K562 (cell line): ENCODE measurements at regions not wholly inside any gene's neighbourhood (a gene's known extent, or its start where the extent isn't known, plus 50 kb on each side); places are given as distances from the start of the nearest gene placed in this dataset.

Source experiments
- ATAC-seq: fragments of 200-7000 bp; cut with Tn5 transposase; 3 replicates; pipeline ENCODE4 v1.9.1; 2020; ENCODE audit warnings: moderate library complexity
- BruUV-seq: library from RNA; stranded (reverse); fragments of 400-500 nt; replicated peaks from 2 replicates; lab custom pipeline; 2021; lab: Mats Ljungman, UMichigan
- CTCF ChIA-PET: fragments of 300-600 bp; formaldehyde crosslinking; extraction: SDS; loops from one replicate; lab custom pipeline; 2021; ENCODE audit warnings: low intra/inter-chr PET ratio; lab: Yijun Ruan, JAX
- POLR2A ChIA-PET: fragments of 300-600, 350-650 bp; sonication (Branson Sonifier 250); formaldehyde crosslinking; extraction: SDS; loops from one replicate; lab custom pipeline; 2021; ENCODE audit warnings: antibody characterized with exemption, inconsistent platforms; lab: Yijun Ruan, JAX
- DNase-seq, 4 experiments: peaks; one replicate each; pipeline versions ENCODE4 v3.0.0 to v3.0.0-alpha.2; 2011 to 2018; ENCODE audit warnings: low spot score in 3 of 4, mixed read lengths in 3 of 4; ENCODE audit errors: extremely low read depth in 1 of 4
- FAIRE-seq: peaks from 2 replicates; lab custom pipeline; 2011; peaks lifted over from hg19 to GRCh38; lab: Jason Lieb, UNC
- H2AFZ ChIP-seq: 2 replicates; pipeline ENCODE4 v1.6.0; 2011; ENCODE audit warnings: low read depth, low read length, control low read depth, inconsistent platforms
- H3K27ac ChIP-seq: fragments of 200-600 bp; 3 replicates; pipeline ENCODE4 v1.8.0; 2011; ENCODE audit warnings: low read depth, mild to moderate bottlenecking, control low read depth, inconsistent platforms, low read length, moderate library complexity, mixed read lengths; ENCODE audit errors: extremely low read depth
- H3K27me3 ChIP-seq, 2 experiments: fragments of 300-600 bp in 1 of 2; 2 replicates in 1 of 2; 3 replicates in 1 of 2; pipeline versions ENCODE4 v1.6.0 to v1.8.0; 2011; ENCODE audit warnings: inconsistent platforms in 2 of 2, low read length in 2 of 2, mild to moderate bottlenecking in 1 of 2, mixed read lengths in 1 of 2, moderate library complexity in 1 of 2; ENCODE audit not compliant: control insufficient read depth in 2 of 2, insufficient read depth in 2 of 2
- H3K36me3 ChIP-seq: fragments of 300-600 bp; 3 replicates; pipeline ENCODE4 v1.8.0; 2011; ENCODE audit warnings: mild to moderate bottlenecking, low read length, inconsistent platforms; ENCODE audit not compliant: control insufficient read depth, insufficient read depth
- H3K4me1 ChIP-seq, 2 experiments: fragments of 200-600 bp in 1 of 2; replicated peaks in 1 of 2; 2 replicates in 1 of 2; 3 replicates in 1 of 2; pipeline versions ENCODE4 v1.5.1 to v1.8.0; 2011; ENCODE audit warnings: inconsistent platforms in 2 of 2, low read length in 2 of 2, mild to moderate bottlenecking in 1 of 2, mixed read lengths in 1 of 2, moderate library complexity in 1 of 2; ENCODE audit not compliant: control insufficient read depth in 2 of 2, insufficient read depth in 2 of 2
- H3K4me2 ChIP-seq: 2 replicates; pipeline ENCODE4 v1.6.1; 2011; ENCODE audit warnings: low read length, control low read depth, inconsistent platforms, mixed read lengths; ENCODE audit not compliant: insufficient read depth
- H3K4me3 ChIP-seq: fragments of 200-600 bp; sonication (generic), shearing (Covaris generic); 2 replicates; pipeline ENCODE4 v1.5.1; 2016; ENCODE audit warnings: control low read depth, inconsistent platforms
- H3K79me2 ChIP-seq: fragments of 200-600 bp; 3 replicates; pipeline ENCODE4 v1.8.0; 2011; ENCODE audit warnings: low read length, inconsistent platforms; ENCODE audit not compliant: control insufficient read depth, insufficient read depth
- H3K9ac ChIP-seq, 2 experiments: 2 replicates each; pipeline versions ENCODE4 v1.6.0 to v1.6.1; 2011; ENCODE audit warnings: low read depth in 2 of 2, low read length in 2 of 2, control low read depth in 1 of 2, inconsistent platforms in 1 of 2, mild to moderate bottlenecking in 1 of 2, mixed read lengths in 1 of 2; ENCODE audit not compliant: insufficient read depth in 1 of 2
- H3K9me1 ChIP-seq: one replicate; pipeline ENCODE4 v1.6.0; 2011; ENCODE audit warnings: inconsistent platforms, mild to moderate bottlenecking, low read length, moderate library complexity; ENCODE audit not compliant: control insufficient read depth, insufficient read depth
- H3K9me3 ChIP-seq: replicated peaks from 2 replicates; pipeline ENCODE4 v1.5.1; 2011; ENCODE audit warnings: low read depth, low read length, inconsistent platforms; ENCODE audit not compliant: control insufficient read depth, insufficient read depth
- H4K20me1 ChIP-seq: replicated peaks from 2 replicates; pipeline ENCODE4 v1.6.1; 2011; ENCODE audit warnings: low read length, inconsistent platforms, mixed read lengths; ENCODE audit not compliant: control insufficient read depth, insufficient read depth
- GABPB1 ChIP-seq: sonication (generic); formaldehyde crosslinking; IDR thresholded peaks from 2 replicates; pipeline ENCODE4 v1.8.0; 2022; ENCODE audit warnings: mild to moderate bottlenecking, missing genetic modification reagents
- NR2F6 ChIP-seq: fragments of 450-650 bp; formaldehyde crosslinking; IDR thresholded peaks from 2 replicates; pipeline ENCODE4 v1.4.0; 2020; ENCODE audit warnings: mild to moderate bottlenecking
- RBM14 ChIP-seq: fragments of 200-400 bp; formaldehyde crosslinking; IDR thresholded peaks from 2 replicates; pipeline ENCODE4 v1.6.1; 2018; ENCODE audit warnings: low read depth, mild to moderate bottlenecking, low read length, moderate library complexity, borderline replicate concordance; ENCODE audit not compliant: insufficient read depth
- WGBS: fragments of 100-300 bp; shearing (Covaris generic); methylation state at CpG from one replicate; pipeline ENCODE4 v1.1.6; 2016; ENCODE audit warnings: low coverage, mixed read lengths; ENCODE audit not compliant: insufficient coverage; ENCODE audit errors: missing lambda C conversion rate; 5-methylcytosine and 5-hydroxymethylcytosine counted together
- in situ Hi-C: fragments of 300-500 bp; cut with MboI; formaldehyde crosslinking; loops from 4 replicates; pipeline ENCODE4 v1.15.0; 2018; ENCODE audit warnings: inconsistent platforms, mixed read lengths
- intact Hi-C: fragments of 100-400 bp; cut with micrococcal nuclease; formaldehyde crosslinking; loops from 2 replicates; pipeline ENCODE4 v1.14.2; 2022
- TF ChIP-seq, protein P1 (sequence below): sonication (generic); formaldehyde crosslinking; IDR thresholded peaks from 2 replicates; pipeline ENCODE4 v1.8.0; 2022; ENCODE audit warnings: mild to moderate bottlenecking, missing genetic modification reagents
- TF ChIP-seq, protein P2 (sequence below), 2 experiments: fragments of 450-650 bp; conservative IDR thresholded peaks; 2 replicates each; pipeline ENCODE4 v1.6.1; 2017; ENCODE audit warnings: mild to moderate bottlenecking in 2 of 2, moderate library complexity in 2 of 2

DNA sequence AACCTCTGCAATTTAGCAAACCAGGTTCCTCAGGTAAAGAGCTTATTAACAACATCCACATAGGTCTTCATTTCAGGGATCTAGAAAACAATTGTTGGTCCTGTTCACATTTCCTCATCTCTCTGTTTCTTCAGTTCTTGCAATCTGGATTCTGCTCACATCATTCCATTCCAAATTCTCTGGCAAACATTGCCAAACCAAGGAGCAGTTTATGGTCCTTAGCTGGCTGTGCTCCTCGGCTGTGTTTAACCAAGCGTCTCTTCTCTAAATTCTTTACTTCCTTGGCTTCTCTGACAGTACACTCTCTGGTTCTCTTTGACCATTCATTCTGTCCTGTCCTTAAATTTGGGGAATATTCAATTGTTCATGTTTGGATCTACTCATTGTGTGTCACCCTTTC, 65.8 kb upstream of the RANBP3L start:
- DNase-seq, result no peak
- WGBS, result 2% methylated on average over 2 of the region's 2 CpGs
- BruUV-seq, result no TSS peak
- no peaks in the 10 kb centered on the region for H3K79me2 ChIP-seq
- no peak overlapping the region for H3K4me3 ChIP-seq
- no peak for TF ChIP-seq GABPB1 (CRISPR knock-in tag)
- TF ChIP-seq RBM14, result no peak
- TF ChIP-seq NR2F6 (CRISPR knock-in tag), result no peak
- no peak for ATAC-seq
- H3K9me3 ChIP-seq, result no peaks in the 10 kb centered on the region
- intact Hi-C loops, result no loop called here
- FAIRE-seq, result no peak
- H3K9ac ChIP-seq, result no peak overlapping the region
- no peaks in the 10 kb centered on the region for H3K36me3 ChIP-seq
- H3K27me3 ChIP-seq, result no peaks in the 10 kb centered on the region; a peak in 1 of 5 replicates
- H3K4me2 ChIP-seq, result no peak overlapping the region
- in situ Hi-C loops, result no loop called here
- no peak overlapping the region for H2AFZ ChIP-seq
- ChIA-PET CTCF (no interaction called here), POLR2A (interaction anchor here (1.1 to 1.2 kb wide), 2 partner anchors 15 to 21 kb away, joined by 3 read pairs; no protein-coding TSS in a partner anchor)
- no peaks in the 10 kb centered on the region for H3K4me1 ChIP-seq
- no peaks in the 10 kb centered on the region for H4K20me1 ChIP-seq
- H3K27ac ChIP-seq, result no peak overlapping the region
- H3K9me1 ChIP-seq, result no peaks in the 10 kb centered on the region

DNA sequence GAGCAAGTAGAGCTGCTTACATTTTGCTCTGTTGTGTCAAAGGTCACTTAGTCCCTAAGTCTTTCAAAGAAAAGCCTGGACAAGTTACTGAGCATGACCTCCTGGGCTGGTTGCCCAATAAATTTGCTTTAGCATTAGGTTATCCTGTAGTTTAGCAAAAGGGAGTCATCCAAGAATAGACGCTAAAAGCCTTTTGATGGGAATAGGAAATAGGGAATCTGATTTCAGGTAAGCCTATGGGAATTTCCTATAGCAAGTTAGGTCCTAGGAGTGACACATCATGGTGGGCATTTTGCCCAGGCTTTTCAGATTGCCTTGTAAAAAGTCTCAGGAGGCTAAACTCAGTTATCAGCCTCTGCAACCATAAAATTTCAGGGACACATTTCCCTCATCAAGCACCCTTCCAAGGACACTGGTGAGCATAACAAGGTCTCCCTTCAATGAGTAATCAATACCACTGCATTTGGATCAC, 67.6 kb upstream of the RANBP3L start:
- 0% methylated on average over 1 of the region's 1 CpG for WGBS
- no peak for ATAC-seq

More for the DNA sequence above, 67.6 kb upstream of the RANBP3L start:
- Histone ChIP-seq H3K4me2 (no peak overlapping the region), H4K20me1 (no peaks in the 10 kb centered on the region), H3K27ac (no peak overlapping the region), H3K9me3 (no peaks in the 10 kb centered on the region), H3K9ac (no peak overlapping the region), H2AFZ (no peak overlapping the region), H3K4me1 (no peaks in the 10 kb centered on the region), H3K4me3 (no peak overlapping the region)
- BruUV-seq, result no TSS peak
- FAIRE-seq, result no peak
- intact Hi-C loops, result no loop called here
- DNase-seq, result no peak
- TF ChIP-seq, protein P1, sequence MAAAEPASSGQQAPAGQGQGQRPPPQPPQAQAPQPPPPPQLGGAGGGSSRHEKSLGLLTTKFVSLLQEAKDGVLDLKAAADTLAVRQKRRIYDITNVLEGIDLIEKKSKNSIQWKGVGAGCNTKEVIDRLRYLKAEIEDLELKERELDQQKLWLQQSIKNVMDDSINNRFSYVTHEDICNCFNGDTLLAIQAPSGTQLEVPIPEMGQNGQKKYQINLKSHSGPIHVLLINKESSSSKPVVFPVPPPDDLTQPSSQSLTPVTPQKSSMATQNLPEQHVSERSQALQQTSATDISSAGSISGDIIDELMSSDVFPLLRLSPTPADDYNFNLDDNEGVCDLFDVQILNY, result no peak
- TF ChIP-seq, protein P2, sequence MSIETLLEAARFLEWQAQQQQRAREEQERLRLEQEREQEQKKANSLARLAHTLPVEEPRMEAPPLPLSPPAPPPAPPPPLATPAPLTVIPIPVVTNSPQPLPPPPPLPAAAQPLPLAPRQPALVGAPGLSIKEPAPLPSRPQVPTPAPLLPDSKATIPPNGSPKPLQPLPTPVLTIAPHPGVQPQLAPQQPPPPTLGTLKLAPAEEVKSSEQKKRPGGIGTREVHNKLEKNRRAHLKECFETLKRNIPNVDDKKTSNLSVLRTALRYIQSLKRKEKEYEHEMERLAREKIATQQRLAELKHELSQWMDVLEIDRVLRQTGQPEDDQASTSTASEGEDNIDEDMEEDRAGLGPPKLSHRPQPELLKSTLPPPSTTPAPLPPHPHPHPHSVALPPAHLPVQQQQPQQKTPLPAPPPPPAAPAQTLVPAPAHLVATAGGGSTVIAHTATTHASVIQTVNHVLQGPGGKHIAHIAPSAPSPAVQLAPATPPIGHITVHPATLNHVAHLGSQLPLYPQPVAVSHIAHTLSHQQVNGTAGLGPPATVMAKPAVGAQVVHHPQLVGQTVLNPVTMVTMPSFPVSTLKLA (conservative IDR thresholded peaks at IDR 0.05), result no peak
- TF ChIP-seq, all 486 proteins: peak for 0
- ChIA-PET CTCF (no interaction called here), POLR2A (interaction anchor here (1.1 kb wide), 1 partner anchor 22 kb away, joined by 3 read pairs; no protein-coding TSS in a partner anchor)
- Histone ChIP-seq H3K36me3 (no peaks in the 10 kb centered on the region), H3K27me3 (no peaks in the 10 kb centered on the region; a peak in 1 of 5 replicates), H3K9me1 (no peaks in the 10 kb centered on the region), H3K79me2 (no peaks in the 10 kb centered on the region)
- in situ Hi-C loops, result no loop called here
